ENCODE measurements at regions not wholly inside any gene's neighbourhood (a gene's known extent, or its start where the extent isn't known, plus 50 kb on each side); places are given as distances from the start of the nearest gene placed in this dataset.

DNA sequence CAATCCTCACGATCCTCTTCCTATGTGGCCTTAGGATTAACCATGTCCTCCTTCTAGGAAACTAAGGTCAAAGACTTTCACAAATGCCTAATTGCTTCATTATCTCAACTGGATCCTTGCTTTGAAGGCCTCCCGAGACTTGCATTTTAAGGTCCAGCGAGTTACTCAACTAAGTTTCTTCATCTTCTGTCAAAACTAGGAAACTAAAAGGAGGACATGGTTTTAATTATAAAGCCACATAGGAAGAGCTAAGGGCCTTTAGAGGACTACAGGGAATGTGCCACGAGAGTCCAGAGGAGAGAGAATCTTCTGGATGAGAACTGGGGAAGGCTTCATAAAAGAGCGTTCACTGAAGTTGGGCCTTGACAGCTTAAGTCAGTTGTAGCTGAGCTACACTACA lies 87.8 kb upstream of the LPP start:
- no peak for DNase-seq (ENCODE audit: low read depth)

DNA sequence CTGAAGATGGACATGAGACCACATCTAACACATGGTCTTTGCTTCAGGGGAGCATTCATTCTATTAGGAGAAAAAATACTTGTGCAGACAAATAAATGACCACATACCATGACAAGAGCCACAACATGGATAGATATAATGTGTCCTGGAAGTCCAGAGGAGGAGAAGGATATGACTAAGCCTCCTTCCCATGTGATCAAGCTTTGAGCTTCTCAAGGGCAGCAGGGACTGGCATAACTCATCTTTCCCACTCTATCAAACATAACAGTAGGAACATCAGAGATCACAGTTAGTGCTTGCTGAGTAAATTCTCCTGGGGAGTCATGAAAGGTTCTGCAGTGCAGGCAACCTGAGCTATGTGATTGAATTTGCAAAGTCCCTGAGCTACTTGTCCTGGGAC lies 86.0 kb upstream of the LPP start:
- DNase-seq (ENCODE audit: low read depth) = peak; percentile 47

DNA sequence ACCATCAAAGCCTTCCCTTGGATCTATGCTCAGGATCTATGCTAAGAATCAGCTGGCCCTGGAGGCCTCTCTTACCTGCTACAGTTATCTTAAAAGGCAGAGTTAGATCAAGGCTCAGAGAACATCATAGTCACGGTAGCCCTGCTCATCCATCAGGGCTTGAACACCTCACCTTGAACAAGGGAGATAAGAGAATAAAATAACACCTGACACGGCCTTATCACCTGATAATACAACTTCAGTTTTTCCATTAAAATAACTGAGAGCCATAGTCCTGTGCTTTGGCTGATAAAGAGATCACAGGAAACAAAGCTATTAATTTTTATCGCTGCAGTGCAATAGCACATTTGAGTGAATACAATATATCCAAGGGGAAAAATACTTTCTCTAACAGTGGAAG lies 85.6 kb upstream of the LPP start:
- DNase-seq (ENCODE audit: low read depth) = no peak

DNA sequence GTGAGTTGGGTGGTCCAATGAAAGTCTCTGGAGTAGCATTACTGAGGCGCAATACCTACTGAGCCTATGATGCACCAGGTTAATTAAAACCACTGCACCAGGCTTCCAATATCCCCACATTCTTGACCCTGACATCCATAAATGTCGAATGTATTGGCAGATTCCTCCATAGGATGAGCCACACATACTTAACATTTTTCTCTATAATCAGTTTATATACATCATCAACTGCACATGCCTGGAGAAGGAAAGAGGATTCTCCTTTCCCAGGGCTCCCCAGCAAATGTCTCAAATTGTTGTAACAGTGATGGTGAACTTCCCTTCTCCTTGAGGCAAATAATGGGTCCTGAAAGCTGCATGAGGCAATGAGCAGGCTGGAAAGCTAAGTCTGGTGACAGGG lies 82.3 kb upstream of the LPP start:
- DNase-seq (ENCODE audit: low read depth) = no peak

DNA sequence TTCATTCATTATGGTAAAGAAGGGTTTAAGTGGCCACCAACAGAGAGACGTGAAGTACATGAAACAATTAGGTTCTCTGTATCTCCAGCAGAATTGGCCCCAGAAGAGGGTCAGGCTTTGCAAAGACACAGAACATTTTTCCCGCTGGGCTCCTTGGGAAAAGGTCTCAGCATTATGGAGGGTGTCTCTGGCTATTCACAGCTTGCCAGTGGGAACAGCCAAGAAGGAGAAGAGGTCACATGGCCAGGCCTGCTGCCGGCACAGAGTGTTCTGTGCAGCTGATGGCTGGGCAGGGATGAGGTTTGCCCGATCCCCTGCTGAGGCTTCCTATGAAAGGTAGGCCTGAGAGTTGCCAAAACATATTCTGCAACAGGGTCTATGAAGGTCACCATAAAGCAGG lies 77.8 kb upstream of the LPP start:
- no peak for DNase-seq (ENCODE audit: low read depth)

DNA sequence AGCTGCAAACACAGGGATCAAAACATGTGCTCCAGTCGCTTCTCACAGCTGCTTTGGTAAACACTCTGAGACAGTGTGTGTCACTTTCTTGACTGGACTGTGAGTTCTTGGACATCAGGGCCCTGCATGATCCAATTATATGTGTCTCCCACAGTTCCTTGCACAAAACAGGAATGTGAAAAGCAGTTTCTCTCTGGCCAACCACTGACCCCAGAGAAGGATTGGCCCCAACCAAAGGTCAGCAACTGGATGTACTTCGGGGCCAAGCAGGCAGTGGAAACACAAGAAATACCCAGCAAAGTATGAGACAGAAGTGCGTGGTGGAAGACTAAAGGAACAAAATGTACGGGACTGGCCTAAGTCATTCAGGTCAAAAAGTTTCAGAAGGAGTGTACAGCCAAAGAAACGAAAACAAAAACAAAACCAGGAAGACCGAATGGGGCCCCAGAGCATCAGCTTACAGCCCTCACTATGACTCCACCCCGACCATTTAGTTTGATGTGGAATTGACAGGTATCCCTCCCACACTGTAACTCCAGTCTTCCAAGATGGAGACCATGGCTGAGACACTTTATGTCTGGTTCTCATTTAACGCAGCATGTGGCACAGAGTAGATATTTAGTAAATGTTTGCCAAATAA lies 76.7 kb upstream of the LPP start:
- no peak for DNase-seq (ENCODE audit: low read depth)

DNA sequence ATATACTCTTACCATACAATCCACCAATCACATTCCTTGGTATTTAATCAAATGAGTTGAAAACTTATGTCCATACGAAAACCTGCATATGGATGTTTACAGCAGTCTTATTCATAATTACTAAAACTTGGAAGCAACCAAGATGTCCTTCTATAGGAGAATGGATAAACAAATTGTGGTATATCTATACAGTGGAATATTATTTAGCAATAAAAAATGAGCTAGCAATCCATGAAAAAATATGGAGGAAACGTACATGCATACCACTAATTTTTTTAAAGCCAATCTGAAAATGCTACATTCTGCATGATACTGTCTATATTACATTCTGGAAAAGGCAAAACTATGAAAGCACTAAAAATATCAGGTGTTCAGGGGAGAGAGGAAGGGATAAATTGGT lies 73.9 kb upstream of the LPP start:
- DNase-seq (ENCODE audit: low read depth) = no peak

DNA sequence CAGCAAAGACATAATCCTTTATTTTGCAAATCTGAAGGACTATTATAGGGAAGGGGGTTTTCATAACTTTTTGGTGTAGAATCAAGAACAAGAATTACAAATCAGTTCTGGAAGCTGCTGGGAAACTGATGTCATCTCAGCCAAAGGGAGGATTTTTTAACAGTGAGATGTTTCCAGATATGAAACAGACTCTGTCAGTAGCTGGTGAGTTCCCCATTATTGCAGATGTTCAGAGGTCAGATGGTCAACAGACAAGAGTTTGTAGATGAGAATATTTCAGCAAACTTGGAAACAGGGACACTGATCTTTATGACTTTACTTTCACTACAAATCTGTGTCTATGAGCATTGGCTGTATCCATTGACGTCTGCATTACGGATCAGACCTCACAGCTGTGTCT lies 71.9 kb upstream of the LPP start:
- DNase-seq (ENCODE audit: low read depth) = peak; percentile 26

DNA sequence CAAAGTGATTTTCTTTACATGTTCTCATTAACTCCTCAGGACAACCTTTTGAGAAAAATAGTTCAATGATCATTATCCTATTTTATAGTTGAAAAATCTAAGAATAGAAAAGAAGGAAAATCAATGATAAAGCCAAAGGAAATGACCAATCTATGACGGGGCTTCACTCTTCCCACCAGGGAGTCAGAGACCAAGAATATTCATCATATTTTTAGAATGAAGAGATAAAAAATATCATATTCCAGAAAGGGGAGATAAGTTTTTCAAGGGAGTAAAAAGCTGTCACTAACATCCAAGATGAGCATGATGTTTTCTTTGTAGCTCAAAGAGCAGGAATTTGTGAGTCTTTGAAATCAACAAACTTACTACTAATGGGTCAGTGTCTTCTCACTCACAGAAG lies 71.5 kb upstream of the LPP start:
- no peak for DNase-seq (ENCODE audit: low read depth)

DNA sequence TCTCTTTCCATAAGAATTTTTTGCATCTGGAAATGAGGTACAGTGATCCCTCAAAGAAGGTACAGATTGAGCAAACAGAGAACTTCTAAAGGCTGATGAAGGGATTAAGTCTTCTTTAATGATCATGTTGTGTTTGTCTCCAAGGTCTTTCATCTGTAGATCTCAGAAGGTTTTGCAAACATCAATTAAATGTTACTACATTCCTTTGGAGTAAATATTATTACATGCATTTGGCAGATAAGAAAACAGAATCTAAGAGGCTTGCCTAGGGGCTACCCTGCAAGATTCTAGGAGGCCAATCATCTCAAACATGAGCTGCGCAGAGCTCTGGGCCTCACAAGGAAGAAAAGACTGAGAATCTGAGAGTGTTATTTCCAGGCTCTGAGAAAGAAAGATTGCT lies 70.9 kb upstream of the LPP start:
- DNase-seq (ENCODE audit: low read depth) = no peak

DNA sequence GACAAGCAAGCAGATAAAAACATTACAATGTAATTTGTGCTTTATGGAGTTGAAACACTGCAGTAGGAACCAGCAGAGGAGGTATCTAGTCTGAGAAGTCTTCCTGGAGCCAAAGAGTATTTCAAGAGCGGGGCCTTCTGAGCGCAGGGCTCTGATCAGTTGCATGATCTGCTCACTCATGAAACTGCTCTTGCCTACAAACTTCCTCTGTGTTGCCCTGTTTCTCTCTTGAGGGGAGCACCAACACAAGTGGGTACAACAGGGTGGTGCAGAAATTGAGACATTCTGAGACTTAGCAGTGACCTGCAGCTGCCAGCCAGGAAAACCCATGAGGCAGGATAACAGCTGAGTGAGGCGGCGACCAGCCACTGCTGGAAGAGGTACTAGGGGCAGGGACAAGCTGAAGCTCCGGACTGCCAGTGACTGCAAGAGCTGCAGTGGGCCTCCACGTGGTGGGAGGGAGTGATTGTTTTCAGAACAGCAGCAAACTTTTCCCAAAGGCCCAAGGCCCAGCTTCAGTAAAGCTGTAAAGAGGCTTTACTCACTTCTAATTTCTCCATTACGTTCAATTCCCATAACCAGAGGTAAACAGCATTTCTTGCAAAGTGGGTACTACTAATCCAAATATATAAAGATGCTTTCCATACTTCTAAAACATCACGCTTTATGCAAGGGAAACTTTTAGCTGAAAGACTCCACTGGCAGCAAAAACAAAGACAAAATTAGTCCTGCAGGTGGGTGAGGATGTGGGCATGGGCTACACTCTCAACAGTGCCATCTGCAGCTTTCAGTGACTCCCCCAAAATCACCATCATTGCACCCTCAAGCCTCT lies 69.0 kb upstream of the LPP start:
- no peak for DNase-seq (ENCODE audit: low read depth)

DNA sequence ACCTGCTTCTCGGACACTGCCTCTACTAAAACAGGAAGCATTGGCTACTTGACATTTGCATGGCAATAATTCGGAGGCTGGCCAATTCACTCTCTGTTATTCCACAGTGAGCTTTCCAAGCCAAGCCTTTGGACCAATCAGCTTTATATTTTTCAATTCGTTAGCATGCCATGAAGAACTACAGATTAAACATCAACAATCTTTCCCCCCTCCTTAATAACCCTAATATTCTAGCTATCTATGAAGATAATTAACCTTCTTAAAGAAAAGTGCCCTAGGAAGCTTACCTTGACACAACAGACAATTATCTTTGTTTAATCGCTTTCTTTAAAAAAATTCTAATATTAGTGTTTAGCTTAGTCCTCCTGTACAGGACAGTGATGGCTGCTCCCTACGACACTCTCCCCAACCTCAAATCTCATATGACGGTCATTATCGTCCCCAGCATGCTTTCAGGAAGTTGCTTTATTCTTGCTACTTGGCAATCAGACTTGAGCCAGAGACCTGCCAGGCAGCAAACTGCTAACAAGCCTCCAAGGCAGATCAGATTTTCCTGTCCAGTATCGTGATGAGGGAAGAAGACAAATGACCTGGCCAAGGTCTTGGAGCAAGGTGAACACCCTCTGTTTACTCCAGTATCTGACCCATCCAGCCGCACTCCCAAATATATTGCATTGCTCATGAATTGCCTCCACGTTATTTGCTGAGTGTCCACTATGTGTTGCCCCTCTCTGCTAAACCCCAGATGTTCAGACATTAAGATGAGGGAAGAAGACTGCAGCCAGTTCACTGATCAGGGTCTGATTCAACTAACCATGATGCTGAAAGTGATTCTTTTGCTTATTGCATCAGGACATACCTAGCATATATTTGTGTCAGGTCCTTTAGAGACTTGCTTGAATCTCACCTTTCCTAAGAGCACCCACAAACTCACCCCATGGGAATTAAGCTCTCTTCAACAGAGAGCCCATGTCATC lies 68.1 kb upstream of the LPP start:
- DNase-seq (ENCODE audit: low read depth) = no peak

DNA sequence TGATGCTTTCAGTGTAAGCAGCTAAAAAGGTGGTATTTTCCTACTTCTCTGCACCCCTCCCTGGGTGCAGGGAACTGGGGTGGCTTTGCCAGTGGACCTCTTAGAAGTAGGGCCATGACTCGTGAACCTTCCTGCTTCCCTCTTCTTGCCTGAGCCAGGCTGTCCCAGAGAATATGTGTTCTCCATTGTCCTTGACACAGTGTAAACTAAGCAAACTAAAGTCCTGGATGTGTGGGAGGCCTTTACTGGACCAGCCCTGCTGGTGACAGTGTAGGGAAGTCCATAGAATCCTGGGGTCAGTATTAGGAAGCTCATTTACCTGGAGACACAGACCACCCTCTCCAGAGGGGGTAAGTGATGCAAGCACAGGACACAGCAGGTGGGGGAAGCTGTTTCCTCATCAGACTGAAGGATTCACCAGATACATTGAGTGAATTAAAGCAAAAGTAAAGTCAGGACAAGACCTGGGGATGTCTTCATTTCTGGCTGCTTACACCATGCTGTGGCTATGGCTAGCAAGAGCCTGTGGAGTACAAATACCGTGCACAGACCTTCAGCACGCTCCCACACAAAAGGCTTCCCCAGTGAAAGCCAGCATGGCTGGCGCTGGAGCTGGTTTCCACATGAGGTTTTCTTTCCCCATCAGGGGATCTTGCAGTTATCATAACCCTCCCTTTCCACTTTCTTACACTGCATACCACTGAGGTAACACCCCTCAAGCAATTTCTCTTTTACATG lies 64.8 kb upstream of the LPP start:
- DNase-seq (ENCODE audit: low read depth) = no peak

DNA sequence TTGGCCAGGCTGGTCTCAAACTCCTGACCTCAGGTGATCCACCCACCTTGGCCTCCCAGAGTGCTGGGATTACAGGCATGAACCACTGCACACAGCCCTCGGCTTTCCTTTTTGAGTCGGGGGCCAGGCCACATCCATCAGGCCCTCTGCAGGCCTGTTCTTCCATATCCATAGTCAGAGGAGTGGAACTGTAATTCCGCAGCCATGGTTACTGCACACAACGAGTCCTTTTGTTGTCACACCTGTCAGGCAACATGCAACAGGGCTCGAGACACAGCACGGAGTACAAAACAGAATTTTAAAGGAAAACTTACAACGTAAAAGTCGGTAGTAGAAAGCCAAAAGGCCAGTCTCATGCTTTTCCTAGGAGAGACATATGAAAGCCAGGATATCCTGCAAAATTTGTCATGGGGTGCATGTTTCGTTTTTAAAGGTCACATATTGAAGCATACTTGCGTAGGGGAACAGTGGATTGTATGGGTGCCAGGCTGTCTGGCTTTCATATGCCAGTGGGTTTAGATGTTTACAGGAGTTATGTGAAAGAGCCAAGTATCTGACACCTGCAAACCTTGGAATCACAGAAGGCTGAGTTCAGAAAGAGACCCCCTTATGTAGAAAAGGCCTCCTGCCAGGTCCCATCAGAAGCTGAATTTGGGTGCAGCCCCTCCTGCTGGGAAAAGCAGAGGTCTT lies 63.2 kb upstream of the LPP start:
- no peak for DNase-seq (ENCODE audit: low read depth)

DNA sequence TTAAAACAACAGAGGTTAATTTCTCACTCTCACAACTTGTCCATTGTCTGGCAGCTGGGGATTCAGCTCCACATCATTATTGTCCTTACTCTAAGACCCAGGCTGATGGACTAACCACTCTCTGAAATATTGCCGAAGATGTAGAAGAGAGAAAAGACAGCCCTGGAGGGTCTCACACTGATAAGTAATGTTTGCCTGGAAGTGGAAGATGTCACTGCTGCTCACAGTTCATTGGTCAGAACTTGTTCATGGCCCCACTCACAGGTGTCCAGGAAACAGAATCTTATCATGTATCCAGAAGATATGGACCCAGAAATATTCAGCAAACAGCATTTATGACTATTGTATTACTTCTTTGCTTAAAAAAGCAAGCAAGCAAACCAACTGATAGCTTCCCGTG lies 62.2 kb upstream of the LPP start:
- DNase-seq (ENCODE audit: low read depth) = no peak

DNA sequence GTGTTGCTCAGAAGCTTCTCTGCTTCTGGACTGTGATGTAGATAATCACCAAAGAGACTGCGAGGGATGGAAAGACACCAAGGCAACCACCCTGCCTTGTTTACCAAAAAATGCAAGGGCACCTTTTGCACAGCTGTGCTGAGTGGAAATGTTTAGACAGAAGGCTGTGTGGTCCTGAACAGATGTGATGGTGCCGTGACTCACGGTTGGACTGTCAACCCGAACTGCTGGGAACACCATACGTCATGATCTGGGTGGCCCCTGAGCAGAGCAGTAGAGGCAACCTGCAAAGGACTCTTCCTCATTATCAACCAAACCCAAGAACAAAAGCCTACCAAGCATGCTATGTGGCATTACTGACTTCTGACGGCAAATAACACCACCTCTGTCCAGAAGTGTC lies 61.3 kb upstream of the LPP start:
- DNase-seq (ENCODE audit: low read depth) = peak; percentile 17

DNA sequence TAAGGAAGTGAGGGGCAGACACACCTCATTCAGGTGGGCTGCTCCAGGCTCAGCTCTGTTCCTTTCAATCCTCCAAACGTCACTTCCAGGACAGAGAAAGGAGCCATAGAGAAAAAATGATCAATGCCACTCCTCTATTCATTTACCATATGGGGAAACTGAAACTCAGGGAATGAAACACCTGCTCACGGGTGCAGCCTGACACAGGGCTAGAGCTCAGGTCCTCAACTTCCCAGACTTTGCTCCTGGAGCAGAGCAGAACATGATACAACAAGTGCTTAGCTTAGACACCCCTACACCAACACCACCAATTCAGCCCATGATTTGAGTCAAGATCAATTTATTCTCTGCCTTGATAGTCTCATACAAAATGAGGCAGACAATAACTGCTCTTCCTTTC lies 58.5 kb upstream of the LPP start:
- no peak for DNase-seq (ENCODE audit: low read depth)

DNA sequence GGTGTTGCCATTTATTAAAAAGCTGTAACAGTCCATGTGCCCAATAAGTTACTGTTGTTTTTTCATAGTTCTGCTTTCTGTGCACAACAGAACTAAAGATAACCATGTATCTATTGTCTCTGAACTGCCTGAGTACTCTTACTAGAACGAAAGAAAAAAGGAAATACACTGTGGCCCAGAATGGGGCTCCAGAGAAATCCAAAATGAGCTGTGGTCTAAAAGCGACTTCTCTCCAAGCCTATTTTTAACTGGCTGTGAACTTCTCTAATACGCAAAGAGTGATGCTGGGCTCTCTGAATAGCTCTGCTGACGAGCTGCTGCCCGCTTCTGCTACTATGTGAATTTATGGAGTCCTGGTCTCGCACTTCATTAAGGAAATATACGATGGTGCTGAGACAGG lies 56.2 kb upstream of the LPP start:
- DNase-seq (ENCODE audit: low read depth) = no peak

DNA sequence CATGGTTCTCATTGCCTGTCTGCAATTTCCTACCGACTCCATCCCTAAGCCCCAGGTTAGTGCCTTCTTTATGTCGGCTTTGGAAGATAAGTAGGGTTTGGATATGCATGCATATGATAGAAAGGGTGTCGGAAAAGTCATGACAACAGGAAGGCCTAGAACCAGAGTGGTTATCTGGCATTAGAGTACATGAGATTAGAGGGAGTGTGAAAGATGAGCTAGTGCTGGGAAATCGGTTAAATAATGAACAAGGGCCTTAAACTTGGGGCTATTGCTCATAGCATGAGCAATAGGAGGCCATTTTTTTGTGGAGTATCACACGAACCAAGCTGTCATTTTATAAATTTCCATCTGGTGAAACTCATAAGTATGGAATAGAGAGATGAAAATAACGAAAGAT lies 54.0 kb upstream of the LPP start:
- no peak for DNase-seq (ENCODE audit: low read depth)

DNA sequence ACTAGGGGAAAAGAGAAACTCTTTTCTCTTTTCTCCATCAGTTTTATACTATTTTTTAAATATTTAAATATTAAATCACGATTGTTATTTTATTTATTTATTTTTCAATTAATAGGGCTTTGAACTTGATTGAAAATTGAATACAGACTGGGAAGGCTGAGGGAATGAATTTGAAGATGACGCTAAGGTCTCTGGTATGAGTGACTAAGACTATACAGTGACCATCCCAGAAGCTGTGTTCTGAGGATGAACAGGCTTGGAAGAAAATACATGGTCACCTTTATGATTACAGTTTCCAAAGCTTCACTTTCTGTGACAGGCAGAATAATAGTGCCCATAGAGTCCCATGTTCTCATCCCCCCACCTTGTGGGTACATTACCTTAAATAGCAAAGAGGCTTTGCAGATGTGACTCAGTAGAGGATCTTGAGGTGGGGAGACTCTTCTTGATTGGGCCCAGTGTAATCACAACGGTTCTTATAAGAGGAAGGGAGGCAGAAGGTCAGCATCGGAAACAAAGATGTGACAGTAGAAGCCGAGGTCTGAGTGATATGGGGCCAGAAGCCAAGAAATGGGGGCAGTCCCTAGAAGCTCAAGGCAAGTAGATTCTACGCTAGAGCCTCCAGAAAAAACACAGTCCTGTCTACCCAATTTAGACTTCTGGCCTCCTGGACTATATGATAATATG lies 51.0 kb upstream of the LPP start:
- no peak for DNase-seq (ENCODE audit: low read depth)

DNA sequence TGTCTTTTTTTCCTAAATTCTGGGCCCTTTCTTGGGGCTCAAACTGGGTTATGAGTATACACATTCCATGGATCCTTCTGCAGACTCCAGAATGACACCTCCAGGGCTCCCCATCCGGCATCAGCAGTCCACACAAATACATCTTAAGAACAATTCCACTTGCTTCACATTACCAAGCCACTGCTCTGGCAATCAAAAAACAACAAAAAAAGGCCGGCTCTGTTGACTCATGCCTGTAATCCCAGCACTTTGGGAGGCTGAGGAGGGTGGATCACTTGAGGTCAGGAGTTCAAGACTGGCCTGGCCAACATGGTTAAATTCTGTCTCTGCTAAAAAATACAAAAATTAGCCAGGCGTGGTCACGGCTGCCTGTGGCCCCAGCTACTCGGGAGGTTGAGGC lies 49.9 kb upstream of the LPP start:
- DNase-seq (ENCODE audit: low read depth) = no peak

Data from GM04504 (cell line).